HAP-1 (cell line): ENCODE measurements at regions not wholly inside any gene's neighbourhood (a gene's known extent, or its start where the extent isn't known, plus 50 kb on each side); places are given as distances from the start of the nearest gene placed in this dataset.

ENCODE experiments used
- DNase-seq, 2 experiments: peaks; one replicate each; pipeline ENCODE4 v3.0.0-alpha.2; 2016 to 2020; ENCODE audit warnings: low spot score in 2 of 2
- H3K27me3 ChIP-seq: fragments of 250-450 bp; sonication (Bioruptor Pico); 2 replicates; pipeline ENCODE4 v1.5.1; 2020; ENCODE audit warnings: low read depth, mild to moderate bottlenecking, moderate library complexity
- H3K36me3 ChIP-seq: fragments of 250-450 bp; sonication (Bioruptor Pico); replicated peaks from 2 replicates; pipeline ENCODE4 v1.5.1; 2020; ENCODE audit warnings: mild to moderate bottlenecking
- H3K4me1 ChIP-seq: fragments of 250-450 bp; sonication (Bioruptor Pico); 2 replicates; pipeline ENCODE4 v1.5.1; 2020; ENCODE audit warnings: mild to moderate bottlenecking
- H3K4me3 ChIP-seq: fragments of 250-450 bp; sonication (Bioruptor Pico); 2 replicates; pipeline ENCODE4 v1.5.1; 2020; ENCODE audit warnings: mild to moderate bottlenecking, moderate library complexity
- H3K9me3 ChIP-seq: fragments of 250-450 bp; sonication (Bioruptor Pico); 2 replicates; pipeline ENCODE4 v1.5.1; 2020; ENCODE audit warnings: mild to moderate bottlenecking, moderate library complexity
- in situ Hi-C: fragments of 300-500 bp; cut with MboI; formaldehyde crosslinking; loops from 3 replicates; pipeline ENCODE4 v1.14.3; 2020; ENCODE audit warnings: low sequenced_read_pairs, inconsistent platforms, mixed read lengths

- H3K4me3 ChIP-seq = no peak overlapping the region
- in situ Hi-C loops = no loop called here
Observed at GRCh38 chr11:128125723-128126122, 461.6 kb downstream of the ETS1 start.

GRCh38 chr11:128116885-128117284, 470.5 kb downstream of the ETS1 start:
- H3K4me1 ChIP-seq = no peaks in the 10 kb centered on the region
- in situ Hi-C loops = no loop called here
- no peaks in the 10 kb centered on the region for H3K36me3 ChIP-seq
- DNase-seq = no peak
- no peaks in the 10 kb centered on the region for H3K9me3 ChIP-seq
- H3K4me3 ChIP-seq = no peak overlapping the region
- H3K27me3 ChIP-seq = no peaks in the 10 kb centered on the region

More at GRCh38 chr11:128125723-128126122, 461.6 kb downstream of the ETS1 start:
- H3K9me3 ChIP-seq = no peaks in the 10 kb centered on the region
- H3K4me1 ChIP-seq = no peaks in the 10 kb centered on the region
- no peaks in the 10 kb centered on the region for H3K27me3 ChIP-seq
- no peak for DNase-seq
- H3K36me3 ChIP-seq = no peaks in the 10 kb centered on the region

GRCh38 chr11:128116447-128116846, 470.9 kb downstream of the ETS1 start:
- no peaks in the 10 kb centered on the region for H3K9me3 ChIP-seq
- no peaks in the 10 kb centered on the region for H3K36me3 ChIP-seq
- in situ Hi-C loops = no loop called here
- no peaks in the 10 kb centered on the region for H3K4me1 ChIP-seq
- no peak overlapping the region for H3K4me3 ChIP-seq
- no peak for DNase-seq
- no peaks in the 10 kb centered on the region for H3K27me3 ChIP-seq

- in situ Hi-C loops = no loop called here
- no peaks in the 10 kb centered on the region for H3K4me1 ChIP-seq
- DNase-seq = no peak
- no peaks in the 10 kb centered on the region for H3K36me3 ChIP-seq
- no peaks in the 10 kb centered on the region for H3K9me3 ChIP-seq
- no peak overlapping the region for H3K4me3 ChIP-seq
- H3K27me3 ChIP-seq = no peaks in the 10 kb centered on the region
Observed at GRCh38 chr11:128105950-128106349, 481.4 kb downstream of the ETS1 start.

GRCh38 chr11:128105511-128105910, 481.8 kb downstream of the ETS1 start:
- Histone ChIP-seq H3K4me1 (no peaks in the 10 kb centered on the region), H3K4me3 (no peak overlapping the region), H3K27me3 (no peaks in the 10 kb centered on the region), H3K9me3 (no peaks in the 10 kb centered on the region), H3K36me3 (no peaks in the 10 kb centered on the region)
- in situ Hi-C loops = no loop called here
- no peak for DNase-seq

GRCh38 chr11:128103278-128103873, 484.0 kb downstream of the ETS1 start:
- H3K36me3 ChIP-seq = no peaks in the 10 kb centered on the region
- H3K9me3 ChIP-seq = no peaks in the 10 kb centered on the region
- no peaks in the 10 kb centered on the region for H3K4me1 ChIP-seq
- in situ Hi-C loops = no loop called here
- no peak overlapping the region for H3K4me3 ChIP-seq
- DNase-seq = no peak
- H3K27me3 ChIP-seq = no peaks in the 10 kb centered on the region

- no peaks in the 10 kb centered on the region for H3K36me3 ChIP-seq
- in situ Hi-C loops = no loop called here
- no peaks in the 10 kb centered on the region for H3K9me3 ChIP-seq
- no peaks in the 10 kb centered on the region for H3K4me1 ChIP-seq
- DNase-seq = no peak
- H3K27me3 ChIP-seq = no peaks in the 10 kb centered on the region
- H3K4me3 ChIP-seq = no peak overlapping the region
Observed at GRCh38 chr11:128098781-128099180, 488.6 kb downstream of the ETS1 start.

GRCh38 chr11:128095466-128095981, 491.8 kb downstream of the ETS1 start:
- no peak for DNase-seq
- no peak overlapping the region for H3K4me3 ChIP-seq
- no peaks in the 10 kb centered on the region for H3K27me3 ChIP-seq
- H3K4me1 ChIP-seq = no peaks in the 10 kb centered on the region
- no peaks in the 10 kb centered on the region for H3K9me3 ChIP-seq
- in situ Hi-C loops = no loop called here
- H3K36me3 ChIP-seq = no peaks in the 10 kb centered on the region

- Histone ChIP-seq H3K27me3 (no peaks in the 10 kb centered on the region), H3K9me3 (no peaks in the 10 kb centered on the region), H3K36me3 (no peaks in the 10 kb centered on the region), H3K4me1 (no peaks in the 10 kb centered on the region), H3K4me3 (no peak overlapping the region)
- in situ Hi-C loops = no loop called here
- no peak for DNase-seq
Observed at GRCh38 chr11:128093689-128094088, 493.7 kb downstream of the ETS1 start.

- Histone ChIP-seq H3K36me3 (no peaks in the 10 kb centered on the region), H3K9me3 (no peaks in the 10 kb centered on the region), H3K4me3 (no peak overlapping the region), H3K4me1 (no peaks in the 10 kb centered on the region), H3K27me3 (no peaks in the 10 kb centered on the region)
- DNase-seq = no peak
- in situ Hi-C loops = no loop called here
Observed at GRCh38 chr11:128089962-128090361, 497.4 kb downstream of the ETS1 start.

GRCh38 chr11:128086794-128087193, 500.6 kb downstream of the ETS1 start:
- no peaks in the 10 kb centered on the region for H3K9me3 ChIP-seq
- in situ Hi-C loops = no loop called here
- H3K4me1 ChIP-seq = no peaks in the 10 kb centered on the region
- H3K27me3 ChIP-seq = no peaks in the 10 kb centered on the region
- DNase-seq = no peak
- H3K36me3 ChIP-seq = no peaks in the 10 kb centered on the region
- no peak overlapping the region for H3K4me3 ChIP-seq

- no peaks in the 10 kb centered on the region for H3K9me3 ChIP-seq
- H3K27me3 ChIP-seq = no peaks in the 10 kb centered on the region
- no peaks in the 10 kb centered on the region for H3K4me1 ChIP-seq
- no peak overlapping the region for H3K4me3 ChIP-seq
- no peak for DNase-seq
- H3K36me3 ChIP-seq = no peaks in the 10 kb centered on the region
- in situ Hi-C loops = no loop called here
Observed at GRCh38 chr11:128085276-128085675, 502.1 kb downstream of the ETS1 start.

- in situ Hi-C loops = no loop called here
- no peaks in the 10 kb centered on the region for H3K36me3 ChIP-seq
- no peak for DNase-seq
Observed at GRCh38 chr11:128082574-128082973, 504.8 kb downstream of the ETS1 start.

GRCh38 chr11:128069665-128070064, 517.7 kb downstream of the ETS1 start:
- no peak for DNase-seq
- Histone ChIP-seq H3K36me3 (no peaks in the 10 kb centered on the region), H3K27me3 (no peaks in the 10 kb centered on the region), H3K4me1 (no peaks in the 10 kb centered on the region), H3K4me3 (no peak overlapping the region), H3K9me3 (no peaks in the 10 kb centered on the region)
- in situ Hi-C loops = no loop called here

More at GRCh38 chr11:128082574-128082973, 504.8 kb downstream of the ETS1 start:
- H3K4me1 ChIP-seq = no peaks in the 10 kb centered on the region
- no peaks in the 10 kb centered on the region for H3K9me3 ChIP-seq
- no peaks in the 10 kb centered on the region for H3K27me3 ChIP-seq
- no peak overlapping the region for H3K4me3 ChIP-seq

GRCh38 chr11:128067780-128068179, 519.6 kb downstream of the ETS1 start:
- Histone ChIP-seq H3K4me3 (no peak overlapping the region), H3K9me3 (no peaks in the 10 kb centered on the region), H3K27me3 (no peaks in the 10 kb centered on the region), H3K4me1 (no peaks in the 10 kb centered on the region), H3K36me3 (no peaks in the 10 kb centered on the region)
- no peak for DNase-seq
- in situ Hi-C loops = no loop called here
